ENCODE measurements at regions not wholly inside any gene's neighbourhood (a gene's known extent, or its start where the extent isn't known, plus 50 kb on each side); places are given as distances from the start of the nearest gene placed in this dataset.
"Not testable (repeated sequence)": the region's sequence is repeated elsewhere in the genome, so short reads cannot be mapped to it uniquely, and the experiment has no call there.

- H3K27me3 ChIP-seq (ENCODE audit: control insufficient read depth, insufficient read depth, low read length); H3K27ac ChIP-seq (ENCODE audit: low read depth, low read length); H3K4me1 ChIP-seq (ENCODE audit: control insufficient read depth, insufficient read depth, low read length); H3K9ac ChIP-seq (ENCODE audit: low read length); H3K9me3 ChIP-seq (ENCODE audit: control insufficient read depth, insufficient read depth, low read depth, low read length); H3K4me3 ChIP-seq (ENCODE audit: low read depth, low read length); H3K36me3 ChIP-seq (ENCODE audit: control insufficient read depth, insufficient read depth, low read length): not testable (repeated sequence)
Measured at GRCh38 chr2:215889240-215889969, 123.9 kb downstream of the MREG start.

- Histone ChIP-seq H3K36me3 (ENCODE audit: control insufficient read depth, insufficient read depth, low read length) (no peaks in the 10 kb centered on the region), H3K4me1 (ENCODE audit: control insufficient read depth, insufficient read depth, low read length) (no peaks in the 10 kb centered on the region), H3K27ac (ENCODE audit: low read depth, low read length) (no peak overlapping the region), H3K27me3 (ENCODE audit: control insufficient read depth, insufficient read depth, low read length) (no peaks in the 10 kb centered on the region), H3K4me3 (ENCODE audit: low read depth, low read length) (no peak overlapping the region), H3K9me3 (ENCODE audit: control insufficient read depth, insufficient read depth, low read depth, low read length) (no peaks in the 10 kb centered on the region), H3K9ac (ENCODE audit: low read length) (no peak overlapping the region)
Measured at GRCh38 chr2:215888680-215889079, 124.7 kb downstream of the MREG start.

- H3K27me3 ChIP-seq (ENCODE audit: control insufficient read depth, insufficient read depth, low read length) = no peaks in the 10 kb centered on the region
- 0 out of 2 replicates have a peak, but pooled peaks cover 4% of the 10 kb centered on the region for H3K9me3 ChIP-seq (ENCODE audit: control insufficient read depth, insufficient read depth, low read depth, low read length)
- H3K36me3 ChIP-seq (ENCODE audit: control insufficient read depth, insufficient read depth, low read length) = no peaks in the 10 kb centered on the region
- no peak overlapping the region for H3K9ac ChIP-seq (ENCODE audit: low read length)
- no peak overlapping the region for H3K4me3 ChIP-seq (ENCODE audit: low read depth, low read length)
- no peak overlapping the region for H3K27ac ChIP-seq (ENCODE audit: low read depth, low read length)
- no peaks in the 10 kb centered on the region for H3K4me1 ChIP-seq (ENCODE audit: control insufficient read depth, insufficient read depth, low read length)
Measured at GRCh38 chr2:215887303-215887702, 126.0 kb downstream of the MREG start.

- no peaks in the 10 kb centered on the region for H3K27me3 ChIP-seq (ENCODE audit: control insufficient read depth, insufficient read depth, low read length)
- H3K9ac ChIP-seq (ENCODE audit: low read length) = no peak overlapping the region
- 0 out of 2 replicates have a peak, but pooled peaks cover 4% of the 10 kb centered on the region for H3K9me3 ChIP-seq (ENCODE audit: control insufficient read depth, insufficient read depth, low read depth, low read length)
- H3K36me3 ChIP-seq (ENCODE audit: control insufficient read depth, insufficient read depth, low read length) = no peaks in the 10 kb centered on the region
- no peak overlapping the region for H3K4me3 ChIP-seq (ENCODE audit: low read depth, low read length)
- peaks cover 4% of the 10 kb centered on the region; the same call in 1 of the 2 replicates for H3K4me1 ChIP-seq (ENCODE audit: control insufficient read depth, insufficient read depth, low read length)
- no peak overlapping the region for H3K27ac ChIP-seq (ENCODE audit: low read depth, low read length)
Measured at GRCh38 chr2:215886022-215886421, 127.3 kb downstream of the MREG start.

GRCh38 chr2:215885536-215885935, 127.8 kb downstream of the MREG start:
- 0 out of 2 replicates have a peak, but pooled peaks cover 4% of the 10 kb centered on the region for H3K9me3 ChIP-seq (ENCODE audit: control insufficient read depth, insufficient read depth, low read depth, low read length)
- H3K27me3 ChIP-seq (ENCODE audit: control insufficient read depth, insufficient read depth, low read length) = no peaks in the 10 kb centered on the region
- no peaks in the 10 kb centered on the region for H3K36me3 ChIP-seq (ENCODE audit: control insufficient read depth, insufficient read depth, low read length)
- no peak overlapping the region for H3K9ac ChIP-seq (ENCODE audit: low read length)
- H3K4me3 ChIP-seq (ENCODE audit: low read depth, low read length) = no peak overlapping the region
- H3K27ac ChIP-seq (ENCODE audit: low read depth, low read length) = no peak overlapping the region
- H3K4me1 ChIP-seq (ENCODE audit: control insufficient read depth, insufficient read depth, low read length) = peaks cover 9% of the 10 kb centered on the region; the same call in 1 of the 2 replicates

GRCh38 chr2:215884451-215885087, 128.8 kb downstream of the MREG start:
- no peak overlapping the region for H3K9ac ChIP-seq (ENCODE audit: low read length)
- no peaks in the 10 kb centered on the region for H3K36me3 ChIP-seq (ENCODE audit: control insufficient read depth, insufficient read depth, low read length)
- H3K4me1 ChIP-seq (ENCODE audit: control insufficient read depth, insufficient read depth, low read length) = peaks cover 13% of the 10 kb centered on the region; the same call in 1 of the 2 replicates
- H3K4me3 ChIP-seq (ENCODE audit: low read depth, low read length) = no peak overlapping the region
- peaks cover 4% of the 10 kb centered on the region; the same call in 1 of the 2 replicates for H3K9me3 ChIP-seq (ENCODE audit: control insufficient read depth, insufficient read depth, low read depth, low read length)
- H3K27me3 ChIP-seq (ENCODE audit: control insufficient read depth, insufficient read depth, low read length) = no peaks in the 10 kb centered on the region
- no peak overlapping the region for H3K27ac ChIP-seq (ENCODE audit: low read depth, low read length)

GRCh38 chr2:215883799-215884198, 129.6 kb downstream of the MREG start:
- Histone ChIP-seq H3K4me1 (ENCODE audit: control insufficient read depth, insufficient read depth, low read length) (peaks cover 13% of the 10 kb centered on the region; the same call in 1 of the 2 replicates), H3K27ac (ENCODE audit: low read depth, low read length) (no peak overlapping the region)

GRCh38 chr2:215882689-215883088, 130.7 kb downstream of the MREG start:
- peaks cover 14% of the 10 kb centered on the region; the same call in 1 of the 2 replicates for H3K9me3 ChIP-seq (ENCODE audit: control insufficient read depth, insufficient read depth, low read depth, low read length)
- H3K4me1 ChIP-seq (ENCODE audit: control insufficient read depth, insufficient read depth, low read length) = peaks cover 13% of the 10 kb centered on the region; the same call in 1 of the 2 replicates
- H3K4me3 ChIP-seq (ENCODE audit: low read depth, low read length) = no peak overlapping the region
- no peak overlapping the region for H3K9ac ChIP-seq (ENCODE audit: low read length)
- H3K27me3 ChIP-seq (ENCODE audit: control insufficient read depth, insufficient read depth, low read length) = no peaks in the 10 kb centered on the region
- H3K27ac ChIP-seq (ENCODE audit: low read depth, low read length) = no peak overlapping the region
- H3K36me3 ChIP-seq (ENCODE audit: control insufficient read depth, insufficient read depth, low read length) = no peaks in the 10 kb centered on the region

More at GRCh38 chr2:215883799-215884198, 129.6 kb downstream of the MREG start:
- Histone ChIP-seq H3K9ac (ENCODE audit: low read length) (no peak overlapping the region), H3K36me3 (ENCODE audit: control insufficient read depth, insufficient read depth, low read length) (no peaks in the 10 kb centered on the region), H3K4me3 (ENCODE audit: low read depth, low read length) (no peak overlapping the region), H3K9me3 (ENCODE audit: control insufficient read depth, insufficient read depth, low read depth, low read length) (peaks cover 8% of the 10 kb centered on the region; the same call in 1 of the 2 replicates), H3K27me3 (ENCODE audit: control insufficient read depth, insufficient read depth, low read length) (no peaks in the 10 kb centered on the region)

GRCh38 chr2:215881582-215881981, 131.8 kb downstream of the MREG start:
- H3K9ac ChIP-seq (ENCODE audit: low read length) = no peak overlapping the region
- no peak overlapping the region for H3K27ac ChIP-seq (ENCODE audit: low read depth, low read length)
- H3K4me1 ChIP-seq (ENCODE audit: control insufficient read depth, insufficient read depth, low read length) = peaks cover 13% of the 10 kb centered on the region; the same call in 1 of the 2 replicates
- no peaks in the 10 kb centered on the region for H3K36me3 ChIP-seq (ENCODE audit: control insufficient read depth, insufficient read depth, low read length)
- no peaks in the 10 kb centered on the region for H3K27me3 ChIP-seq (ENCODE audit: control insufficient read depth, insufficient read depth, low read length)
- H3K4me3 ChIP-seq (ENCODE audit: low read depth, low read length) = no peak overlapping the region
- H3K9me3 ChIP-seq (ENCODE audit: control insufficient read depth, insufficient read depth, low read depth, low read length) = peaks cover 23% of the 10 kb centered on the region; the same call in 1 of the 2 replicates

- Histone ChIP-seq H3K4me1 (ENCODE audit: control insufficient read depth, insufficient read depth, low read length) (peaks cover 13% of the 10 kb centered on the region; the same call in 1 of the 2 replicates), H3K9ac (ENCODE audit: low read length) (no peak overlapping the region), H3K4me3 (ENCODE audit: low read depth, low read length) (no peak overlapping the region), H3K36me3 (ENCODE audit: control insufficient read depth, insufficient read depth, low read length) (no peaks in the 10 kb centered on the region), H3K27ac (ENCODE audit: low read depth, low read length) (no peak overlapping the region), H3K27me3 (ENCODE audit: control insufficient read depth, insufficient read depth, low read length) (no peaks in the 10 kb centered on the region), H3K9me3 (ENCODE audit: control insufficient read depth, insufficient read depth, low read depth, low read length) (peaks cover 23% of the 10 kb centered on the region; the same call in 1 of the 2 replicates)
Measured at GRCh38 chr2:215880970-215881369, 132.4 kb downstream of the MREG start.

All from HUES6 (cell line).